GM18907 (cell line): ENCODE measurements at regions not wholly inside any gene's neighbourhood (a gene's known extent, or its start where the extent isn't known, plus 50 kb on each side); places are given as distances from the start of the nearest gene placed in this dataset.
"Not testable (repeated sequence)": the region's sequence is repeated elsewhere in the genome, so short reads cannot be mapped to it uniquely, and the experiment has no call there.

Experiments
- ATAC-seq: cut with Tn5 transposase; IDR thresholded peaks from one replicate; pipeline ENCODE4 v1.9.1; 2021; ENCODE audit warnings: mild to moderate bottlenecking, moderate library complexity; ENCODE audit not compliant: unreplicated experiment

GRCh38 chr10:52368725-52369124 lies 54.6 kb downstream of the DKK1 start:
- no peak for ATAC-seq

GRCh38 chr10:52374207-52374606 lies 60.1 kb downstream of the DKK1 start:
- not testable (repeated sequence) for ATAC-seq

GRCh38 chr10:52376694-52377354 lies 62.7 kb downstream of the DKK1 start:
- ATAC-seq, result no peak

- no peak for ATAC-seq
Observed at GRCh38 chr10:52378124-52378523, 64.0 kb downstream of the DKK1 start.

- no peak for ATAC-seq
Observed at GRCh38 chr10:52379287-52379686, 65.2 kb downstream of the DKK1 start.

GRCh38 chr10:52383088-52383487 lies 69.0 kb downstream of the DKK1 start:
- no peak for ATAC-seq

GRCh38 chr10:52387744-52388143 lies 73.7 kb downstream of the DKK1 start:
- no peak for ATAC-seq

GRCh38 chr10:52390388-52390787 lies 76.3 kb downstream of the DKK1 start:
- ATAC-seq, result no peak

- ATAC-seq, result no peak
Observed at GRCh38 chr10:52391927-52392602, 78.0 kb downstream of the DKK1 start.

- ATAC-seq, result no peak
Observed at GRCh38 chr10:52394246-52394645, 80.2 kb downstream of the DKK1 start.

- ATAC-seq, result no peak
Observed at GRCh38 chr10:52400562-52400961, 86.5 kb downstream of the DKK1 start.

GRCh38 chr10:52403801-52404200 lies 89.7 kb downstream of the DKK1 start:
- ATAC-seq, result not testable (repeated sequence)

GRCh38 chr10:52409195-52409594 lies 95.1 kb downstream of the DKK1 start:
- ATAC-seq, result no peak

- ATAC-seq, result no peak
Observed at GRCh38 chr10:52409928-52410327, 95.8 kb downstream of the DKK1 start.

GRCh38 chr10:52410916-52411315 lies 96.8 kb downstream of the DKK1 start:
- ATAC-seq, result no peak

- ATAC-seq, result no peak
Observed at GRCh38 chr10:52419281-52419680, 105.2 kb downstream of the DKK1 start.

- no peak for ATAC-seq
Observed at GRCh38 chr10:52420656-52421055, 106.6 kb downstream of the DKK1 start.

- ATAC-seq, result no peak
Observed at GRCh38 chr10:52423369-52423768, 109.3 kb downstream of the DKK1 start.

GRCh38 chr10:52424341-52424740 lies 110.3 kb downstream of the DKK1 start:
- ATAC-seq, result no peak

GRCh38 chr10:52434734-52435133 lies 120.7 kb downstream of the DKK1 start:
- no peak for ATAC-seq

GRCh38 chr10:52436664-52437063 lies 122.6 kb downstream of the DKK1 start:
- no peak for ATAC-seq

GRCh38 chr10:52437205-52437646 lies 123.1 kb downstream of the DKK1 start:
- peak; percentile 88 for ATAC-seq

- no peak for ATAC-seq
Observed at GRCh38 chr10:52438119-52438518, 124.0 kb downstream of the DKK1 start.
